Thyroid gland (tissue), 4 donors: ENCODE measurements at regions not wholly inside any gene's neighbourhood (a gene's known extent, or its start where the extent isn't known, plus 50 kb on each side); places are given as distances from the start of the nearest gene placed in this dataset.

ENCODE experiments used
- CTCF ChIP-seq, 6 experiments: fragments of 200-600 bp in 3 of 6; fragments of 450-650 bp in 3 of 6; sonication (generic) in 3 of 6; IDR thresholded peaks; one replicate each; pipeline ENCODE4 v1.5.1; 2016 to 2019; ENCODE audit warnings: antibody characterized with exemption in 6 of 6, mild to moderate bottlenecking in 2 of 6, inconsistent platforms in 1 of 6, moderate library complexity in 1 of 6
- POLR2A ChIP-seq, 2 donors: fragments of 450-650 bp; IDR thresholded peaks; one replicate each; pipeline ENCODE4 v1.6.1; 2017; ENCODE audit warnings: antibody characterized with exemption in 2 of 2, mild to moderate bottlenecking in 2 of 2, moderate library complexity in 1 of 2

- no peak for TF ChIP-seq CTCF (IDR thresholded peaks at IDR 0.05)
- no peak for TF ChIP-seq POLR2A (IDR thresholded peaks at IDR 0.05)
Measured at GRCh38 chr3:194076475-194076874, 59.5 kb upstream of the HES1 start.
